ENCODE measurements at regions not wholly inside any gene's neighbourhood (a gene's known extent, or its start where the extent isn't known, plus 50 kb on each side); places are given as distances from the start of the nearest gene placed in this dataset.

GRCh38 chr3:103711670-103712069 is 1276.9 kb downstream of the ZPLD1 start:
- peak; percentile 81 for ATAC-seq
- no peak for TF ChIP-seq SNAI2 (CRISPR knock-in tag; IDR thresholded peaks at IDR 0.05)
- TF ChIP-seq TOX (CRISPR knock-in tag; IDR thresholded peaks at IDR 0.05; ENCODE audit: borderline replicate concordance), result peak; percentile 78; the same call in 1 of the 2 replicates
- TF ChIP-seq CREB5 (CRISPR knock-in tag; IDR thresholded peaks at IDR 0.05; ENCODE audit: low read depth), result peak; percentile 30; the same call in 1 of the 2 replicates
- TF ChIP-seq TCF4 (CRISPR knock-in tag; IDR thresholded peaks at IDR 0.05; ENCODE audit: borderline replicate concordance), result peak; percentile 92
- TF ChIP-seq CSDC2 (CRISPR knock-in tag; IDR thresholded peaks at IDR 0.05), result no peak
- no peak for TF ChIP-seq PPARA (CRISPR knock-in tag; IDR thresholded peaks at IDR 0.05; ENCODE audit: borderline replicate concordance)
- TF ChIP-seq ZNF8 (CRISPR knock-in tag; IDR thresholded peaks at IDR 0.05), result peak; percentile 14; the same call in 1 of the 2 replicates
- TF ChIP-seq, protein P1, sequence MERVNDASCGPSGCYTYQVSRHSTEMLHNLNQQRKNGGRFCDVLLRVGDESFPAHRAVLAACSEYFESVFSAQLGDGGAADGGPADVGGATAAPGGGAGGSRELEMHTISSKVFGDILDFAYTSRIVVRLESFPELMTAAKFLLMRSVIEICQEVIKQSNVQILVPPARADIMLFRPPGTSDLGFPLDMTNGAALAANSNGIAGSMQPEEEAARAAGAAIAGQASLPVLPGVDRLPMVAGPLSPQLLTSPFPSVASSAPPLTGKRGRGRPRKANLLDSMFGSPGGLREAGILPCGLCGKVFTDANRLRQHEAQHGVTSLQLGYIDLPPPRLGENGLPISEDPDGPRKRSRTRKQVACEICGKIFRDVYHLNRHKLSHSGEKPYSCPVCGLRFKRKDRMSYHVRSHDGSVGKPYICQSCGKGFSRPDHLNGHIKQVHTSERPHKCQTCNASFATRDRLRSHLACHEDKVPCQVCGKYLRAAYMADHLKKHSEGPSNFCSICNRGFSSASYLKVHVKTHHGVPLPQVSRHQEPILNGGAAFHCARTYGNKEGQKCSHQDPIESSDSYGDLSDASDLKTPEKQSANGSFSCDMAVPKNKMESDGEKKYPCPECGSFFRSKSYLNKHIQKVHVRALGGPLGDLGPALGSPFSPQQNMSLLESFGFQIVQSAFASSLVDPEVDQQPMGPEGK (CRISPR knock-in tag; IDR thresholded peaks at IDR 0.05; ENCODE audit: borderline replicate concordance), result 0 out of 2 replicates have a peak, but pooled peaks have one; percentile 33
- TF ChIP-seq ISL1 (CRISPR knock-in tag; IDR thresholded peaks at IDR 0.05), result peak; percentile 93
- TF ChIP-seq TSHZ2 (CRISPR knock-in tag; IDR thresholded peaks at IDR 0.05), result peak; percentile 72; the same call in 1 of the 2 replicates

DNA sequence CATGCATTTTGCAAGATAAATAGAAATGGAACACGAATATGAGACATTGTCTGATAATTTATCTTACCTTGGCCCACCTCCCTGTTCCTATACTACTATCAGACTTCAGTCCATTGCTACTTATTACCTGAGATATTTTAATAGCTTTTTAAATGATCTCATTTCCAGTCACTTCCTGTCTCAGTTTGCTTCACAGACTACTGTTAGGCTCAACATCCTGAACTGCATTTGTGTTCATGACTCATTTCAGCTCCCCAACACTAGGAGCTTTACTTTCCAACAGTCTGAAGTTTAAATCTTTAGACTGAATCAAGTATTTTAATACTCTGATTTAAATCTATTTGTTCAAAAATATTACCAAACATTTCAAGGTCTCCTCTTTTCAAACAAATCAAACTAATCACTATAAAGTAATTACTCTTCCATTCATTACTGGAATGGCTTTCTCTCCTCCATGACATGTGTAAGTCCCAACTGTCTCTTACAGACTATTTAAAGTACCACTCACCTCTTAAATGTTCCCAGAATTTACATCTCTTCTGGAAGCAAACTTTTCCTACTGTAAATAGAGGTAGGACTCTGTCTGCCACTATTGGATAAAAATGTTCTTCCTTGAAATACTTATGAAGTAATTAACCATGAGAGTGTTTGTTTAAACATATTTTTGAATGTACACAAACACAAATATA is 1277.6 kb downstream of the ZPLD1 start:
- peak; percentile 96 for ATAC-seq
- TF ChIP-seq ZFP30 (CRISPR knock-in tag; IDR thresholded peaks at IDR 0.05) (no peak), ISL1 (CRISPR knock-in tag; IDR thresholded peaks at IDR 0.05) (peak; percentile 20; the same call in 1 of the 2 replicates)

DNA sequence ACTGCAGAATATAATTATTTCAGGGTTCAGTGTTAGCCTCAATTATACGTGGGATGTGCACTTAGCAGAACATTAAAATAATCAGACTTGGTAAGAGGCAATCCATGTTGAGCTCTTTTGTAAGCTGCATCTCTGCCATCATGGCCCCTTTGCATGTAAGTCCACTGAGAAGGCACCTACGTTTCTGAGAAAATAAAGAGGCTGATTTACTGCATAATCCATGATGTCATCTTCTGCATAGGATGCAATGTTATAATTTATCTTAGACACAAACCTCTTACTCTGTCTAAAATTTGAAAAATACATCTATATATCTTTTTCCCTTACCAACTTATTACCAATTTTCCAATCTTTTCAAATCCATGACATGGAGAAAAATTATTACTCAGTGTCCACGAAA is 1294.7 kb downstream of the ZPLD1 start:
- no peak for ATAC-seq
- TF ChIP-seq ZC3H10 (CRISPR knock-in tag; IDR thresholded peaks at IDR 0.05), result no peak
- TF ChIP-seq BACH2 (CRISPR knock-in tag; IDR thresholded peaks at IDR 0.05; ENCODE audit: borderline replicate concordance), result no peak
- no peak for TF ChIP-seq TSHZ2 (CRISPR knock-in tag; IDR thresholded peaks at IDR 0.05)
- no peak for TF ChIP-seq ZNF70 (CRISPR knock-in tag; IDR thresholded peaks at IDR 0.05)
- TF ChIP-seq PPARA (CRISPR knock-in tag; IDR thresholded peaks at IDR 0.05; ENCODE audit: borderline replicate concordance), result no peak
- TF ChIP-seq ZFP30 (CRISPR knock-in tag; IDR thresholded peaks at IDR 0.05), result no peak
- TF ChIP-seq ZNF8 (CRISPR knock-in tag; IDR thresholded peaks at IDR 0.05), result no peak
- TF ChIP-seq CSDC2 (CRISPR knock-in tag; IDR thresholded peaks at IDR 0.05), result no peak
- TF ChIP-seq RARB (CRISPR knock-in tag; IDR thresholded peaks at IDR 0.05), result no peak
- no peak for TF ChIP-seq ESRRG (CRISPR knock-in tag; IDR thresholded peaks at IDR 0.05)
- no peak for TF ChIP-seq SNAI2 (CRISPR knock-in tag; IDR thresholded peaks at IDR 0.05)
- TF ChIP-seq ZFP3 (CRISPR knock-in tag; IDR thresholded peaks at IDR 0.05), result no peak
- TF ChIP-seq CREB5 (CRISPR knock-in tag; IDR thresholded peaks at IDR 0.05; ENCODE audit: low read depth), result no peak
- TF ChIP-seq, protein P1 (CRISPR knock-in tag; IDR thresholded peaks at IDR 0.05; ENCODE audit: borderline replicate concordance), result no peak
- no peak for TF ChIP-seq GLIS3 (CRISPR knock-in tag; IDR thresholded peaks at IDR 0.05)
- TF ChIP-seq OSR1 (CRISPR knock-in tag; IDR thresholded peaks at IDR 0.05), result no peak
- TF ChIP-seq TOX (CRISPR knock-in tag; IDR thresholded peaks at IDR 0.05; ENCODE audit: borderline replicate concordance), result no peak
- TF ChIP-seq, protein P2, sequence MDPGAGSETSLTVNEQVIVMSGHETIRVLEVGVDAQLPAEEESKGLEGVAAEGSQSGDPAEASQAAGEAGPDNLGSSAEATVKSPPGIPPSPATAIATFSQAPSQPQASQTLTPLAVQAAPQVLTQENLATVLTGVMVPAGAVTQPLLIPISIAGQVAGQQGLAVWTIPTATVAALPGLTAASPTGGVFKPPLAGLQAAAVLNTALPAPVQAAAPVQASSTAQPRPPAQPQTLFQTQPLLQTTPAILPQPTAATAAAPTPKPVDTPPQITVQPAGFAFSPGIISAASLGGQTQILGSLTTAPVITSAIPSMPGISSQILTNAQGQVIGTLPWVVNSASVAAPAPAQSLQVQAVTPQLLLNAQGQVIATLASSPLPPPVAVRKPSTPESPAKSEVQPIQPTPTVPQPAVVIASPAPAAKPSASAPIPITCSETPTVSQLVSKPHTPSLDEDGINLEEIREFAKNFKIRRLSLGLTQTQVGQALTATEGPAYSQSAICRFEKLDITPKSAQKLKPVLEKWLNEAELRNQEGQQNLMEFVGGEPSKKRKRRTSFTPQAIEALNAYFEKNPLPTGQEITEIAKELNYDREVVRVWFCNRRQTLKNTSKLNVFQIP (CRISPR knock-in tag; IDR thresholded peaks at IDR 0.05; ENCODE audit: borderline replicate concordance, low read depth), result no peak
